K562 (cell line): ENCODE measurements at regions not wholly inside any gene's neighbourhood (a gene's known extent, or its start where the extent isn't known, plus 50 kb on each side); places are given as distances from the start of the nearest gene placed in this dataset.
A peak's percentile ranks its signal among the peaks of the same experiment; 100 is the strongest.

Experiments used
- BRF1 ChIP-seq: IDR thresholded peaks from 3 replicates; pipeline ENCODE4 v1.6.1; 2011; ENCODE audit warnings: borderline replicate concordance, mild to moderate bottlenecking; ENCODE audit not compliant: insufficient read length; ENCODE audit errors: extremely low read depth
- CHAMP1 ChIP-seq: fragments of 450-650 bp; IDR thresholded peaks from 2 replicates; pipeline ENCODE4 v1.6.1; 2016; ENCODE audit warnings: mild to moderate bottlenecking
- DDX20 ChIP-seq: fragments of 450-650 bp; IDR thresholded peaks from 2 replicates; pipeline ENCODE4 v1.6.1; 2016; ENCODE audit warnings: missing genetic modification characterization, low read depth, mild to moderate bottlenecking, missing compliant biosample characterization, moderate library complexity
- GTF2A2 ChIP-seq: IDR thresholded peaks from 2 replicates; pipeline ENCODE4 v1.6.1; 2016; ENCODE audit warnings: mild to moderate bottlenecking, missing genetic modification characterization, missing compliant biosample characterization
- KDM1A ChIP-seq, 2 experiments: fragments of 450-650 bp; IDR thresholded peaks; 2 replicates each; pipeline ENCODE4 v1.6.1; 2016; ENCODE audit warnings: mild to moderate bottlenecking in 2 of 2
- NR2F6 ChIP-seq: fragments of 450-650 bp; formaldehyde crosslinking; IDR thresholded peaks from 2 replicates; pipeline ENCODE4 v1.4.0; 2020; ENCODE audit warnings: mild to moderate bottlenecking
- PYGO2 ChIP-seq: fragments of 450-650 bp; IDR thresholded peaks from 2 replicates; pipeline ENCODE4 v1.6.1; 2016; ENCODE audit warnings: mild to moderate bottlenecking, missing genetic modification characterization, moderate library complexity, missing compliant biosample characterization
- SIN3A ChIP-seq, 2 experiments: fragments of 150-350 bp in 1 of 2; IDR thresholded peaks; 2 replicates each; pipeline ENCODE4 v1.6.1; 2011 to 2016; ENCODE audit warnings: borderline replicate concordance in 2 of 2, low read depth in 2 of 2, low read length in 2 of 2, mild to moderate bottlenecking in 2 of 2, moderate library complexity in 2 of 2; ENCODE audit not compliant: control insufficient read depth in 1 of 2
- ZNF184 ChIP-seq: sonication (generic); formaldehyde crosslinking; IDR thresholded peaks from 2 replicates; pipeline ENCODE4 v1.5.0; 2020; ENCODE audit warnings: missing genetic modification reagents
- ZNF316 ChIP-seq: fragments of 450-650 bp; IDR thresholded peaks from 2 replicates; pipeline ENCODE4 v1.6.1; 2016
- ZNF592 ChIP-seq: fragments of 450-650 bp; IDR thresholded peaks from 2 replicates; pipeline ENCODE4 v1.6.1; 2017; ENCODE audit warnings: antibody characterized with exemption, mild to moderate bottlenecking
- ZNF644 ChIP-seq: fragments of 200-800 bp; sonication (Bioruptor generic); IDR thresholded peaks from 2 replicates; pipeline ENCODE4 v1.6.1; 2016; ENCODE audit warnings: low read depth, missing genetic modification characterization, missing compliant biosample characterization
- ZNF785 ChIP-seq: fragments of 250-450 bp; sonication (Bioruptor Pico); IDR thresholded peaks from 2 replicates; pipeline ENCODE4 v1.4.0; 2020; ENCODE audit warnings: mild to moderate bottlenecking
- TF ChIP-seq, protein P1 (sequence below), 3 experiments: fragments of 200-800 bp in 1 of 3; sonication (Bioruptor generic) in 1 of 3; sonication (generic) in 1 of 3; formaldehyde crosslinking in 1 of 3; IDR thresholded peaks; 2 replicates each; pipeline versions ENCODE4 v1.6.1 to v1.8.0; 2016 to 2022; ENCODE audit warnings: mild to moderate bottlenecking in 2 of 3, missing compliant biosample characterization in 2 of 3, missing genetic modification characterization in 2 of 3, missing genetic modification reagents in 1 of 3
- TF ChIP-seq, protein P2 (sequence below), 2 experiments: fragments of 150-350 bp in 1 of 2; IDR thresholded peaks; 2 replicates each; pipeline ENCODE4 v1.6.1; 2012 to 2016; ENCODE audit warnings: low read depth in 2 of 2, low read length in 2 of 2, mild to moderate bottlenecking in 1 of 2, moderate library complexity in 1 of 2

DNA sequence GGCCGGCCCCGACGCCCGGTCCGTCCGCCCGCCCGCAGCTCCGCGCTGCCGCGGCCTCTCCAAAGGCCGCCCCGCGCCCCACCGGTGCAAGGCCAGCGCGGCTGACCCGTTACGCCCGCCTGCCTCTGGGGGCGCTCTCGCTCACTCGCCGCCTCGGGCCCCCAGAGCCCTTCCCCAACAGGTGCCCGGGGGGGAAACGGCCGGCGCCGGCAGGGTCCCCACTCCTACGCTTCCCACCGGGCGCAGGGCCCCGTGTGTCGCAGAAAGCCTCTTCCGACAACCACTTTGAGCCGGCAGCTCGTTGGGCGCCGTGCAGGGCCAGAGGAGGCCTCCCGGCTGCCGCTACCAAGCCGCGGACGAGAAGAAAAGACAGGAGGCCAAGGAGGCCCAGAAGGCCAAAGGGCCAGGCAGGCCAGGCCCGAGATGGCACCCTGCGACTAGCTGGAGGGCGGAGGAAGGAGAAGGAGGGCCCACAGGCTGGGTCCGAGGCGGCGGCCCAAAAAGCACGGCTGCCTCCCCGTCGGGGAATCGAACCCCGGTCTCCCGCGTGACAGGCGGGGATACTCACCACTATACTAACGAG lies 64.9 kb upstream of the FCGR2A start (continued):
- no peak for TF ChIP-seq ZNF592
- TF ChIP-seq ZNF184 (CRISPR knock-in tag): no peak
- peak; percentile 54; the same call in 1 of the 2 replicates for TF ChIP-seq CHAMP1
- TF ChIP-seq, protein P1, sequence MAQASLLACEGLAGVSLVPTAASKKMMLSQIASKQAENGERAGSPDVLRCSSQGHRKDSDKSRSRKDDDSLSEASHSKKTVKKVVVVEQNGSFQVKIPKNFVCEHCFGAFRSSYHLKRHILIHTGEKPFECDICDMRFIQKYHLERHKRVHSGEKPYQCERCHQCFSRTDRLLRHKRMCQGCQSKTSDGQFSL (CRISPR knock-in tag; IDR thresholded peaks at IDR 0.05): peak; percentile 50; the same call in 1 of the 2 replicates
- TF ChIP-seq, protein P1 (tag; IDR thresholded peaks at IDR 0.05): no peak
- TF ChIP-seq BRF1: no peak
- no peak for TF ChIP-seq DDX20 (tag)
- no peak for TF ChIP-seq ZNF316
- TF ChIP-seq, protein P2, sequence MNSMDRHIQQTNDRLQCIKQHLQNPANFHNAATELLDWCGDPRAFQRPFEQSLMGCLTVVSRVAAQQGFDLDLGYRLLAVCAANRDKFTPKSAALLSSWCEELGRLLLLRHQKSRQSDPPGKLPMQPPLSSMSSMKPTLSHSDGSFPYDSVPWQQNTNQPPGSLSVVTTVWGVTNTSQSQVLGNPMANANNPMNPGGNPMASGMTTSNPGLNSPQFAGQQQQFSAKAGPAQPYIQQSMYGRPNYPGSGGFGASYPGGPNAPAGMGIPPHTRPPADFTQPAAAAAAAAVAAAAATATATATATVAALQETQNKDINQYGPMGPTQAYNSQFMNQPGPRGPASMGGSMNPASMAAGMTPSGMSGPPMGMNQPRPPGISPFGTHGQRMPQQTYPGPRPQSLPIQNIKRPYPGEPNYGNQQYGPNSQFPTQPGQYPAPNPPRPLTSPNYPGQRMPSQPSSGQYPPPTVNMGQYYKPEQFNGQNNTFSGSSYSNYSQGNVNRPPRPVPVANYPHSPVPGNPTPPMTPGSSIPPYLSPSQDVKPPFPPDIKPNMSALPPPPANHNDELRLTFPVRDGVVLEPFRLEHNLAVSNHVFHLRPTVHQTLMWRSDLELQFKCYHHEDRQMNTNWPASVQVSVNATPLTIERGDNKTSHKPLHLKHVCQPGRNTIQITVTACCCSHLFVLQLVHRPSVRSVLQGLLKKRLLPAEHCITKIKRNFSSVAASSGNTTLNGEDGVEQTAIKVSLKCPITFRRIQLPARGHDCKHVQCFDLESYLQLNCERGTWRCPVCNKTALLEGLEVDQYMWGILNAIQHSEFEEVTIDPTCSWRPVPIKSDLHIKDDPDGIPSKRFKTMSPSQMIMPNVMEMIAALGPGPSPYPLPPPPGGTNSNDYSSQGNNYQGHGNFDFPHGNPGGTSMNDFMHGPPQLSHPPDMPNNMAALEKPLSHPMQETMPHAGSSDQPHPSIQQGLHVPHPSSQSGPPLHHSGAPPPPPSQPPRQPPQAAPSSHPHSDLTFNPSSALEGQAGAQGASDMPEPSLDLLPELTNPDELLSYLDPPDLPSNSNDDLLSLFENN (IDR thresholded peaks at IDR 0.05; ENCODE audit: low read depth in 2 of 2, low read length in 2 of 2): no peak
- TF ChIP-seq ZNF785: no peak
- no peak for TF ChIP-seq NR2F6 (CRISPR knock-in tag)
- TF ChIP-seq KDM1A (IDR thresholded peaks at IDR 0.05): no peak
- TF ChIP-seq ZNF644 (tag): no peak
- TF ChIP-seq SIN3A (IDR thresholded peaks at IDR 0.05; ENCODE audit: borderline replicate concordance in 2 of 2, control insufficient read depth in 1 of 2, low read depth in 2 of 2, low read length in 2 of 2): no peak
- TF ChIP-seq GTF2A2 (tag): no peak
- no peak for TF ChIP-seq PYGO2 (tag)
